GM18519 (cell line): ENCODE measurements at regions not wholly inside any gene's neighbourhood (a gene's known extent, or its start where the extent isn't known, plus 50 kb on each side); places are given as distances from the start of the nearest gene placed in this dataset.

Source experiments
- ATAC-seq: cut with Tn5 transposase; IDR thresholded peaks from one replicate; pipeline ENCODE4 v1.9.1; 2021; ENCODE audit warnings: mild to moderate bottlenecking, moderate library complexity; ENCODE audit not compliant: unreplicated experiment, low FRiP score

DNA sequence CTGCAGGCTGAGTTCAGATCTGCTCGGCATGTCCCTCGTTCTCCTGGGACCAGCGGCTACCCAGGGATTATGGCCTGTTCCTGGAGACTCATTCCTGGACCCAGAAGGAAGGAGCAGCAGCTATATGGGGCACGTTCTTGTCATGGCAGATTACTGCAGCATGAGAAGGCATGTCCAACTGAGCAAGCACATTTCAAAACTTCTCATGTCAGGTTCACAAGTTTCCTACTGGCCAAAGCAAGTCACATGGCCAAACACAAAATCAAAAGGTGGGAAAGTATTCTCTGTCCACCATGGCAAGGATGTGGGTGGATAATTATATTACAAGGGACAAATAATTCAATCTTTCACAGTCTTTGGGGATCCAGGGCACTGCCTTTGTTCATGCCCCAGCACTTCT is 71.9 kb upstream of the C15orf39 start:
- no peak for ATAC-seq

GRCh38 chr15:75131269-75131643 is 70.4 kb upstream of the C15orf39 start:
- no peak for ATAC-seq

DNA sequence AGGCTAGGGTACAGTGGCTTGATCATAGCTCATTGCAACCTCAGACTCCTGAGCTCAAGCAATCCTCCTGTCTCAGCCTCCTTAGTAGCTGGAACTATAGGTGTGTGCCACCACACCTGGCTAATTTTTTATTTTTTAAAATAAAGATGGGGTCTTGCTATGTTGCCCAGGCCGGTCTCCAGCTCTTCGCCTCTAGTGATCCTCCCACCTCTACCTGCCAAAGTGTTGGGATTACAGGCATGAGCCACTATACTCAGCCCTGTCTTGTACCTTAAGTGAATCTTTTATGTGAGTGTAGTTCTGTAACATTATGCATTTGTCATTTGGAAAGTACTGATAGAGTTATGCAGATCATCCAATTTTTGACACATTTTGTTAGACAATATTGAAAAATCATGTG is 66.9 kb upstream of the C15orf39 start:
- ATAC-seq, result no peak

DNA sequence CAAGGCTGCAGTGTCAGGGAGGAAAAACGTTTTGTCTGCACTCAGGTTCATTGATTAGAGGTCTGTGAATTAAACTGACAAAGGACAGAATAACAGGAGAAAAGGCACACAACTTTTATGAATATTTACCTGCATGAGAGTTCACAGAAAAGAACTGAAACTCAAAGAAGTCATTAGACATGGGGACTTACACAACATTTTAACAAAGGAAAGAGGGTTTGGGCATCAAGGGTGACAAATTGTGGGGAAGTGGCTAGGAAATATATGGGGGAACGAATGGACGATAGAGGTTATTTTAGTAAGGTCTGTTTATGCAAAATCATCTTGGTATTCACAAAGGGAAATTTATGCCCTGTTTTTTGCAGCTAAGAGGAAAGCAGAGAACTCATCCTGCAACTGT is 65.6 kb upstream of the C15orf39 start:
- no peak for ATAC-seq

- no peak for ATAC-seq
Measured at GRCh38 chr15:75136758-75137157, 64.9 kb upstream of the C15orf39 start.

GRCh38 chr15:75138016-75138999 is 63.4 kb upstream of the C15orf39 start:
- no peak for ATAC-seq

GRCh38 chr15:75140080-75140879 is 61.4 kb upstream of the C15orf39 start:
- no peak for ATAC-seq

GRCh38 chr15:75142499-75142898 is 59.2 kb upstream of the C15orf39 start:
- ATAC-seq, result no peak

GRCh38 chr15:75143738-75144334 is 57.8 kb upstream of the C15orf39 start:
- ATAC-seq, result no peak

DNA sequence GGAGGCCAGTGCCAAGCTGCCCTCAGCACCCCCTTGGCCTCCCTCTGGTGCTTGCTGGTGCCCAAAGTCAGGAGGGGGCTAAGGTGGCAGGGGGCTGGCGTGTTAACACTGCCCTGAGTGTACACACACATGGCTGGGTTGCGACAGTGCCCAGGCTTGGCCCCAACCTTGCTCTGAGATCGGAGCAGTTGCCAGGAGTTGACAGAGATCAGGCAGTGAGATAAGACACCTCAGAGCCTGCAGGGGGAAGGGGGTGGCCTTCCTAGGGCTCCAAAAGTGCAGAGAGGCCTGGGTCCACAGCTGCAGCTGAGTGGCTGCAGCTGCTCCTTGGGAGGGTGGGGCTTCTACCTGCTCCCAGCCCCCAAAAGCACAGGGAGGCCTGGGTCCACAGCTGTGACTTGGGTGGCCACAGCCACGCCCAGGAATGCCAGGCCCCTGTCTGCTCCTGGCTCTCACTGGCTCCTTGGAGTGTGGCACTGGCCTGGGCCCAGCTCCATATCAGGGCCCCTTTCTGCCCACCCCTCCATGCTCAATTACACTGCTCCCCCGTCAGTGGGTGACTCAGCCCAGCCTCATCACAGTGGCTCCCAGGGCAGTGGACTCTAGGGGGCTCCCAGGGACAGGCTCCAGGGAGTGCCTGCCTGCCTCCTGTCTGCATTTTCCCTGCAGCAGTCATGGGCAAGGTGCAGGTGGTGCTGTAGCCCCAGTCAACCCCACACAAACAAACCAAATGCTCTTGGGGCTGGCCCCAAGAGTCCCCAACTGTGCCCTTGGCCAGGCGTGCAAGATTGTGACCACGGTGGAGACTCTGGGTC is 56.4 kb upstream of the C15orf39 start:
- no peak for ATAC-seq

GRCh38 chr15:75148280-75148679 is 53.4 kb upstream of the C15orf39 start:
- ATAC-seq, result no peak

DNA sequence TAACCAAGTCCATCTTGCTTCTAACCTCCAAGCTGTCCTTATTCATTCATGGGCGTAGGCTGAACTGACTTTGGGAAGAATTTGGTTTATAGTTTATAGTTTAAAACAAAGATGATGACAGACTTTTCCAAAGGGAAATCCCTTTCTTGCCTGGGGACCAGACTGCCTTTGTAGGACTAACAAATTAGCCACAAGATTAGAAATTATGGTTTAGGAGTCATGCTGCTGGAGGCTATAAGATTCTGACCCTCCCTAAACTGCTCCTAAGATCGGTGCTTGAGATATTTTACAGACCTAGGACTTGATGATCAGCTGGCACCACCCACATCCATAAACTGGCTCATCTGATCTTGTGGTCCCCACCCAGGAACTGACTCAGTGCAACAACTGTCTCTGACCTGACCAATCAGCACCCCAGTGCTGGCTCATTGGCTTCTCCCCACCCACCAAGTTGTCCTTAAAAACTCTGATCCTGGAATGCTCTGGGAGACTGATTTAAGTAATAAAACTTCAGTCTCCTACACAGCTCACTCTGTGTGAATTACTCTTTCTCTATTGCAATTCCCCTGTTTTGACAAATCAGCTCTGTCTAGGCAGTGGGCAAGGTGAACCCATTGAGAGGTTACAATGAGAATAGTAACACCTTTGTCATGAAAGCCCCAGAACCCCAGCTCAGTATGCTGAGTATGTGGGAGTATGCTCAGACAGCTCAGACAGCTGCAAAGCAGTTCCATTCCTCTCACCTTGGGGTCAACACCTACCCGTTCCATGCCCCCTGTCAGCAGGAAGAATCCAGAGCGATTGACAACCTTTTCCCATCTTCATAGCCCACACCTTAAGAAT is 51.6 kb upstream of the C15orf39 start:
- ATAC-seq, result no peak

DNA sequence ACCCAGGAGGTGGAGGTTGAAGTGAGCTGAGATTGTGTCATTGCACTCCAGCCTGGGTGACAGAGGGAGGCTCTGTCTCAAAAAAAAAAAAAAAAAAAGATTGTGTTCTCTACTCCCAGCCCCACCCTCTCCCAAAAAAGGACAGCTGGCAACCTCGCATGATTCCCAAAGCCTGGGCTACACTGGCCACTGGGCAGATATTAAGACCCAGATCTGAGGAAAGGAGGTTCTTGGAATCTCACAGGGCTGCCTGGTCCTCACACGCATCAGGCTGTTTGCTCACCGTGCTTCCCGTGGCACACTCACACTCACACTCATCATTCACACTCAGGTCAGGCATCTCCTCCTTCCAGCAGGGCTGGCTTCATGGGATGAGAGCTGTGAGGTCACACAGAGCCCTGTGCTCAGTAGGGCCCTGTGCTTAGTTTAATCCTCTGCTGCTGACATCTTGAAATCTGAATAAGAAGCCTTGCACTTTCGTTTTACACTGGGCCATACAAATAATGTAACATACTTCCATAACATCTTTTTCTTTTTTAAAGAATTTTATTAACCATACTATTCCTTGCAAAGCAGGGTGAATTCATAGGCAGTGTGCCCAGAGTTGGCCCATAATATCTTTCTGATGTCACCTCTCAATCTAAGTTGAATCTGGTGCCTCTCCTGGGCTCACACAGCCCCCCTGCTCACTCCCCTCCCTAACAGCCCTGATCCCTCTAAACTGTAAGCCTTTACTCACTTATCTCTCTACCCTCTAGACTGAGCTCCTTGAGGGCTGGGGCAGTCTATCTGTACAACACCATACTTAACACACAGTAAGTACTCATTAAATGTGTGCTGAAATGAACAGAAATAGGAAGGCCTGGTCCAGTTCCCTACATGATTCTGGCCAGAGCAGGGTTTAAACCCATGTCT is 50.2 kb upstream of the C15orf39 start:
- no peak for ATAC-seq
